DOHH2 (cell line): ENCODE measurements at regions not wholly inside any gene's neighbourhood (a gene's known extent, or its start where the extent isn't known, plus 50 kb on each side); places are given as distances from the start of the nearest gene placed in this dataset.

Source experiments
- H3F3A ChIP-seq: fragments of 200-600 bp; sonication (generic), shearing (Covaris generic); 2 replicates; pipeline ENCODE4 v1.6.0; 2016; ENCODE audit warnings: antibody characterized with exemption, mild to moderate bottlenecking; ENCODE audit not compliant: control insufficient read depth, insufficient read depth
- H3K27ac ChIP-seq: fragments of 200-600 bp; sonication (generic); 2 replicates; pipeline ENCODE4 v1.5.1; 2014; ENCODE audit warnings: low read depth, mild to moderate bottlenecking, low read length, moderate library complexity
- H3K27me3 ChIP-seq: fragments of 200-600 bp; sonication (generic); 2 replicates; pipeline ENCODE4 v1.6.1; 2014; ENCODE audit warnings: mild to moderate bottlenecking, low read length, mixed read lengths; ENCODE audit not compliant: control insufficient read depth
- H3K36me3 ChIP-seq: fragments of 200-600 bp; sonication (generic); 2 replicates; pipeline ENCODE4 v1.6.1; 2014; ENCODE audit warnings: mild to moderate bottlenecking, low read length, moderate library complexity, mixed read lengths; ENCODE audit not compliant: control insufficient read depth
- H3K4me1 ChIP-seq: fragments of 200-600 bp; sonication (generic); 2 replicates; pipeline ENCODE4 v1.6.1; 2014; ENCODE audit warnings: mild to moderate bottlenecking, low read length, mixed read lengths; ENCODE audit not compliant: control insufficient read depth
- H3K4me2 ChIP-seq: fragments of 200-600 bp; sonication (generic); 2 replicates; pipeline ENCODE4 v1.6.0; 2014; ENCODE audit warnings: mild to moderate bottlenecking, low read length, moderate library complexity
- H3K4me3 ChIP-seq: fragments of 200-600 bp; sonication (generic); 2 replicates; pipeline ENCODE4 v1.5.1; 2014; ENCODE audit warnings: mild to moderate bottlenecking, low read length, mixed read lengths
- H3K79me2 ChIP-seq: fragments of 200-600 bp; sonication (generic); 2 replicates; pipeline ENCODE4 v1.6.1; 2014; ENCODE audit warnings: mild to moderate bottlenecking, low read length, mixed read lengths; ENCODE audit not compliant: control insufficient read depth
- H3K9me2 ChIP-seq: fragments of 200-600 bp; sonication (generic); replicated peaks from 2 replicates; pipeline ENCODE4 v1.6.1; 2014; ENCODE audit warnings: mild to moderate bottlenecking, low read length, mixed read lengths; ENCODE audit not compliant: control insufficient read depth
- H3K9me3 ChIP-seq: fragments of 200-600 bp; sonication (generic); 2 replicates; pipeline ENCODE4 v1.6.1; 2014; ENCODE audit warnings: antibody characterized with exemption, low read length, mixed read lengths; ENCODE audit not compliant: control insufficient read depth, insufficient read depth
- H4K20me1 ChIP-seq: fragments of 200-600 bp; sonication (generic); 2 replicates; pipeline ENCODE4 v1.6.0; 2014; ENCODE audit warnings: low read depth, mild to moderate bottlenecking, antibody characterized with exemption, low read length, moderate library complexity; ENCODE audit not compliant: control insufficient read depth, insufficient read depth
- CTCF ChIP-seq: fragments of 200-600 bp; sonication (generic); IDR thresholded peaks from one replicate; pipeline ENCODE4 v1.5.1; 2014; ENCODE audit warnings: antibody characterized with exemption, mild to moderate bottlenecking, low read depth, low read length; ENCODE audit not compliant: poor library complexity, severe bottlenecking
- EZH2phosphoT487 ChIP-seq: fragments of 200-600 bp; sonication (generic); IDR thresholded peaks from 2 replicates; pipeline ENCODE4 v1.6.1; 2017; ENCODE audit warnings: borderline replicate concordance, mild to moderate bottlenecking, antibody characterized with exemption, low read length, moderate library complexity, mixed read lengths

GRCh38 chr2:192775011-192775410, 580.3 kb upstream of the TMEFF2 start:
- Histone ChIP-seq H3K27me3 (no peaks in the 10 kb centered on the region), H3K4me1 (no peaks in the 10 kb centered on the region), H3K9me2 (no peaks in the 10 kb centered on the region), H3K9me3 (no peaks in the 10 kb centered on the region; the same call in 1 of the 2 replicates), H3K79me2 (no peaks in the 10 kb centered on the region), H4K20me1 (no peaks in the 10 kb centered on the region), H3K4me3 (no peak overlapping the region), H3K4me2 (no peak overlapping the region), H3F3A (no peaks in the 10 kb centered on the region), H3K36me3 (no peaks in the 10 kb centered on the region), H3K27ac (no peak overlapping the region)
- no peak for TF ChIP-seq EZH2phosphoT487
- no peak for TF ChIP-seq CTCF

GRCh38 chr2:192773044-192773443, 578.3 kb upstream of the TMEFF2 start:
- TF ChIP-seq EZH2phosphoT487 (no peak), CTCF (no peak)

DNA sequence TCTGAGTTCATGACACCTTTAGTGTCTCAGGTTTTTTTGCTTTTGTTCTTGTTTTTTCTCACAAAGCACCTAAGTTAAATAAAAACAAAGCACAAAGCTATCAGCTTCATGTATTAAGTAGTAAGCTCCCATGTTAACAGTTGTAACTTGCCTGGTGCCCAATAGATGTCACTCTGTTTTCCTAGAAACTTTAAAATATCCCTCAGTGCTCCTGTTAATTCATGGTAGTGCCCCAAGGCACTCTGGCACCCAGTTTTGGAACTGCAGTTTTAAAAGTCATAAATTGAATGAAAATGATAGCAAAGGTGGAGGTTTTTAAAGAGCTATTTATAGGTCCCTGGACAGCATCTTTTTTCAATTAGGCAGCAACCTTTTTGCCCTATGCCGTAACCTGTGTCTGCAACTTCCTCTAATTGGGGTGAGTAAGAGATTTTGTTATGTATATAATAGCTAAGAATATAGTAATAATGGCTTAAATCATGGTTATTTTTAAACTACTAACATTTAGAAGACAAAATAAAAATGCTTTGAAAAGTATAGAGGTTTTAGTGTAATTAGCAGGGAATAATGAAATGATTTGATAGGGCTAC, 555.0 kb upstream of the TMEFF2 start:
- Histone ChIP-seq H3F3A (no peaks in the 10 kb centered on the region), H3K27me3 (no peaks in the 10 kb centered on the region), H3K4me3 (no peak overlapping the region), H3K4me1 (no peaks in the 10 kb centered on the region), H3K9me3 (no peaks in the 10 kb centered on the region), H4K20me1 (no peaks in the 10 kb centered on the region), H3K4me2 (no peak overlapping the region), H3K27ac (no peak overlapping the region), H3K36me3 (no peaks in the 10 kb centered on the region), H3K79me2 (no peaks in the 10 kb centered on the region), H3K9me2 (no peaks in the 10 kb centered on the region)
- TF ChIP-seq EZH2phosphoT487 (no peak), CTCF (no peak)

More at GRCh38 chr2:192773044-192773443, 578.3 kb upstream of the TMEFF2 start:
- H3K4me2 ChIP-seq = no peak overlapping the region
- no peaks in the 10 kb centered on the region for H3K79me2 ChIP-seq
- H3K27ac ChIP-seq = no peak overlapping the region
- no peaks in the 10 kb centered on the region for H3K36me3 ChIP-seq
- no peaks in the 10 kb centered on the region for H4K20me1 ChIP-seq
- no peaks in the 10 kb centered on the region for H3F3A ChIP-seq
- H3K4me1 ChIP-seq = no peaks in the 10 kb centered on the region
- H3K9me2 ChIP-seq = no peaks in the 10 kb centered on the region
- H3K9me3 ChIP-seq = no peaks in the 10 kb centered on the region
- no peak overlapping the region for H3K4me3 ChIP-seq
- no peaks in the 10 kb centered on the region for H3K27me3 ChIP-seq
